A549 (cell line): ENCODE measurements at regions not wholly inside any gene's neighbourhood (a gene's known extent, or its start where the extent isn't known, plus 50 kb on each side); places are given as distances from the start of the nearest gene placed in this dataset.

ENCODE experiments used
- CBX2 ChIP-seq: fragments of 200-600 bp; sonication (generic); IDR thresholded peaks from 2 replicates; pipeline ENCODE4 v1.6.1; 2016; ENCODE audit warnings: low read depth, mild to moderate bottlenecking, borderline replicate concordance
- CTCF ChIP-seq: fragments of >200 bp; sonication (Bioruptor Twin); formaldehyde crosslinking; IDR thresholded peaks from 3 replicates; pipeline ENCODE4 v1.5.1; 2016
- ELK1 ChIP-seq: fragments of 150-350 bp; IDR thresholded peaks from 2 replicates; pipeline ENCODE4 v1.6.1; 2014; ENCODE audit warnings: low read depth, mild to moderate bottlenecking, low read length

GRCh38 chr6:87887266-87887665 is 160.4 kb upstream of the SPACA1 start:
- TF ChIP-seq CTCF, result no peak
- TF ChIP-seq ELK1, result no peak
- TF ChIP-seq CBX2, result no peak
